NCI-H446 treated with DMSO at 0.1 percent for 48 hours (cell line): ENCODE measurements at regions not wholly inside any gene's neighbourhood (a gene's known extent, or its start where the extent isn't known, plus 50 kb on each side); places are given as distances from the start of the nearest gene placed in this dataset.
"Not testable (repeated sequence)": the region's sequence is repeated elsewhere in the genome, so short reads cannot be mapped to it uniquely, and the experiment has no call there.

Experiments
- DNase-seq: peaks from one replicate; lab custom pipeline; 2025; lab: John Stamatoyannopoulos, UW

DNA sequence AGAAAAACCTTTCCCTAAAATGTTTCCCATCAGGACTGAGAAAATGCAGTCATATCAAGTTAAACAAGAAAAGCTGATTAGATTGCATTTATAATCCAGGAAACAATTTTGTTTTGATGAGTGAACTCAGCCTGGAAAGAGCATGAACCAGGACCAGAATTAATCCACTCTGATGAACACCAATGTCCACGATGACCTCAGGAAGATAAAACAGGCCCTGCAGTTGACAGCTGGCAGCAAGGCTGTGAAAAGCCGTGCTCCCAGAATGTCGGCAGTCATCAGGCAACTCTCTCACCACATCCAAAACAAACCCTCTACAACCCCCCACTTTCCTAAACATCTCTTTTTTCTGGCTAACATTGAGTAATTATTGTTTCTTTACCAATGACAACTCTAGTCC is 74.0 kb upstream of the PROKR2 start:
- no peak for DNase-seq

DNA sequence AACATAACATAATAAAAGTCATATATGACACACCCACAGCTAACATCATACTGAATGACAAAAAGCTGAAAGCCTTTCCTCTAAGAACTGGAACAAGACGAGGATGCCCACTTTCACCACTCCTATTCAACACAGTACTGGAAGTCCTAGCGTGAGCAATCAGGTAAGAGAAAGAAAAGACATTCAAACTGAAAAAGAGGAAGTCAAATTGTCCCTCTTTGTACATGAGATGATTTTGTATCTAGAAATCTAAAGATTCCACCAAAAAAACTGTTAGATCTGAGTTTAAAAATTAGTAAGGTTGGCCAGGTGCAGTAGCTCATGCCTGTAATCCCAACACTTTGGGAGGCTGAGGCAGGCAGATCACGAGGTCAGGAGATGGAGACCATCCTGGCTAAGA is 70.1 kb upstream of the PROKR2 start:
- not testable (repeated sequence) for DNase-seq

DNA sequence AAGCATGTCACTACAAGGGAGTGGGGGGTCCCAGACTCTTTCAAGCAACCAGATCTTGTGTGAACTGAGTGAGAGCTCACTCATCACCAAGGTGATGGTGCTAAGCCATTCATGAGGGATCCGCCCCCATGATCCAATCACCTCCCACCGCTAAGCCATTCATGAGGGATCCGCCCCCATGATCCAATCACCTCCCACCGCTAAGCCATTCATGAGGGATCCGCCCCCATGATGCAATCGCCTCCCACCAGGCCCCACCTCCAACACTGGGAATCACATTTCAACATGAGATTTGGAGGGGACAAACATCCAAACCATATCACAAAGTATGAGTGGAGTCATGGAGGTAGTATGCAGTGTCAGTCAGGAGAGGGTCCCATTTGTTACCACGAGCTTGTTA is 64.8 kb upstream of the PROKR2 start:
- DNase-seq: not testable (repeated sequence)

DNA sequence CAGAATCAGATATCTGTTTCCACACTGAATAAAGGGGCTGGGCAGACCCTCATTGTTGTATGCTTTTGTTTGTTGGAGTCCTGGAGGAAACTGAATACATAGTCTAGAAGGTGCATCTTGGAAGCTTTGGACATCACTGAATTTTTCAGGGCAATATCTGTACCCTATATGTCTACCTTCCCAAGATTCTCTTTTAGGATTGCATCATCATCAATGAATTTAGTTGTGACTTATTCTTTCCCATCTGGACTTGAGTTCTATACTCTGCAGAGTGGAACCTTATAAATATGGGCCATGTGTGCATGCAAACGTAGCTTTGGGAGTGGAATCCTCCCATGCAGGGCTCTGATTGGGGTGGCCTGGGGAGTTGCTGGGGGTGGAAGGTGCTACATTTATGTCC is 60.7 kb upstream of the PROKR2 start:
- no peak for DNase-seq

DNA sequence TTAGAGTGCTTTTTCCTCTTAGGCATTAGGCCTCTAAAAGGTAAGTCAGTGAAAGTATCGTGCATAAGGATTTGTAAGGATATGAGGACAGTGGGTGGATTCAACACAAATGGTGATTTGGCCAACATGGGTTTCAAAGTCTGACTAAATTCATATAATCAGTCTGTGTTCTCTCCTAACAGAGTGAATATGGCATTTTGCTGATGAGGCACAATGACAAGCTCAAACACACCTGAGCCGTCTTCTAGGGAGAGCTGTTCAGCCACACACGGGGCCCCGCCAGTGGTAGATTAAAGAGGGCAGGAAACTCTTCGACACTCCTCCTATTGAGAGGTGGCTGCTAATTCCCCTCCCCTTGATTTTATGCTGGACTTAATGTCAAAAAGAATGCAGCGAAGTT is 59.5 kb upstream of the PROKR2 start:
- DNase-seq: no peak

DNA sequence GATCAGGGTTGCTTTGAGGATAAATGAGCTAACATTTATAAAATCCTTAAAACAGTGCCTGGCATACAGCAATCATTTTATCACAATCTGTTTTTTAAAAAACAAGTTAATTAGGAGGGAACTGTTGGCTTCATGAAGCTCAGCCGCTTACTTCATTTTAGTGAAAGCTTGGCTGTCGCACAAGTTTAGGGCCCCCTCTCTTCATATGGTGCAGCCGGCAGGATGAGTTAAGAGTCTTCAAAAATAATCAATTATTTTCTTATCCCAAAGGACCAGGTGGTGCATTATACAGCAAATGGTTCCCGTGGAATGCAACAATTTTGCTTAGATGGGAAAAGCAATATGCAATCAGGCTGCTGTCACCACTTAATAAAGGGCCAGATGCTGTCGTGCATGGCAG is 57.4 kb upstream of the PROKR2 start:
- DNase-seq: no peak

DNA sequence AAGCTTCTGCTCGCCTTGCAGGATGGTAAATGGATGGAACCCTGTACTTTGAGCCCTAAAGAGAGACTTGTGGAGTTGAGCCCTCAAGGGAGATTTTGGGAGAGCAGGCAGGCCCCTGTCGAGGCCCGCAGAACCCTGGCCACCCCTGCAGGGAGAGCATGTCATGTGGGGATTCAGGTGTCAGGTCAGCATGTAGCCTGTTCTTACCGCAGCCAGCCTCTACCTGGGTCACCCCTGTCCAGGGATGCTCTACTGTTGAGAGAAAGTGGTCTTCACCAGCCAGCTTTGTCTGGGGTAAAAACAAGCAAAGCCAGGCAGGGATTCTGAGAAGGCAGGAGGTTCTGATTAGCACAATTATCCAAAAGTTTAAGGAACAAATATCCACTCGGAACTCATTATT is 55.6 kb upstream of the PROKR2 start:
- DNase-seq: no peak

DNA sequence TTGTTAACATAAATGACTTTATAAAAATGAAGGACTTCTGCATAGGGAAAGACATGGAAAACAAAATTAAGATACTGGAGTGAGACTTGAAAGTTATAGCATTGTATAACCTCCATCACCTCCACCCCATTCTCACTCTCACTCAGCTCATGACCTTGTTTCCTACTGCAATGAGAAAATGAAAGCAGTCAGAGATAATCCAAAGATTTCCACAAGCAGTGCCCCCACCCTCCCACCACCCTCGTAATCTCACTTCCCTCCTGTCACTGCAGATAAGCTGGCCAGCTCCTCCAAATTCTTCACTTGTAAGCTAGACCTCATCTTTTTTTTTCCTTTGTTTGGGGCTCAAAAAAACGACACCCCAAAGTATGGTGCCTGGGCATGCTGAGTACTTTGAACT is 52.9 kb upstream of the PROKR2 start:
- DNase-seq: no peak
